A549 (cell line): ENCODE measurements at regions not wholly inside any gene's neighbourhood (a gene's known extent, or its start where the extent isn't known, plus 50 kb on each side); places are given as distances from the start of the nearest gene placed in this dataset.

Experiments
- EP300 ChIP-seq, 2 experiments: fragments of >200 bp; sonication (Bioruptor Twin); formaldehyde crosslinking; IDR thresholded peaks; 2 replicates in 1 of 2; 3 replicates in 1 of 2; pipeline ENCODE4 v1.6.1; 2016 to 2017
- POLR2A ChIP-seq: IDR thresholded peaks from 2 replicates; pipeline ENCODE4 v1.6.1; 2012; ENCODE audit warnings: mild to moderate bottlenecking, low read length
- TF ChIP-seq, protein P1 (sequence below): fragments of >200 bp; sonication (Bioruptor Twin); formaldehyde crosslinking; IDR thresholded peaks from 3 replicates; pipeline ENCODE4 v1.5.1; 2016
- TF ChIP-seq, protein P2 (sequence below): fragments of 200-600 bp; sonication (generic); IDR thresholded peaks from 2 replicates; pipeline ENCODE4 v1.6.1; 2016; ENCODE audit warnings: antibody characterized with exemption, mild to moderate bottlenecking, moderate library complexity

DNA sequence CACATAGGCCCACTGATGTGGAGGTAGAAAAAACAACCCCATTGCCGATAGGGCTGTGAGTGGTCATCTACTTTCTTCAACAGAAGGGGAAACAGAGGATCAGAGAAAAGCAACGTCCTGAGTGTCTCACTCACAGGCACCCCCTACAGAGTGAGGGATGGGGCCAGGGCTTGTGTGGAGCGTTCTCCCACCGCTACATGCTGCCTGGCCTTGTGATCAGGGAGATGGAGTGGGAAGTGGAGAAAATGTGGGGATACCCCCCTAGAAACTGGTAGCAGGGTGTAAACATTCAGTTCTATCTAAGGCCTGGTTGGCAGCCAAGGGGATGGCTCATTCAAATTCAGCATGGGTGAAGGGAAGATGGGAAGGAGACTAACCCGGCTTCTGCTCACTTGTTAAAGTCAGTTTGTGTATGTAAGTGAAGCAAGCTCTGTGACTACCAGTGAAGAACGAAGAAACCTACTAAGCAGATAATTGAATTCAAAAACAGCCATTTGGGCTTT is 73.0 kb upstream of the NAV2 start:
- TF ChIP-seq, protein P1, sequence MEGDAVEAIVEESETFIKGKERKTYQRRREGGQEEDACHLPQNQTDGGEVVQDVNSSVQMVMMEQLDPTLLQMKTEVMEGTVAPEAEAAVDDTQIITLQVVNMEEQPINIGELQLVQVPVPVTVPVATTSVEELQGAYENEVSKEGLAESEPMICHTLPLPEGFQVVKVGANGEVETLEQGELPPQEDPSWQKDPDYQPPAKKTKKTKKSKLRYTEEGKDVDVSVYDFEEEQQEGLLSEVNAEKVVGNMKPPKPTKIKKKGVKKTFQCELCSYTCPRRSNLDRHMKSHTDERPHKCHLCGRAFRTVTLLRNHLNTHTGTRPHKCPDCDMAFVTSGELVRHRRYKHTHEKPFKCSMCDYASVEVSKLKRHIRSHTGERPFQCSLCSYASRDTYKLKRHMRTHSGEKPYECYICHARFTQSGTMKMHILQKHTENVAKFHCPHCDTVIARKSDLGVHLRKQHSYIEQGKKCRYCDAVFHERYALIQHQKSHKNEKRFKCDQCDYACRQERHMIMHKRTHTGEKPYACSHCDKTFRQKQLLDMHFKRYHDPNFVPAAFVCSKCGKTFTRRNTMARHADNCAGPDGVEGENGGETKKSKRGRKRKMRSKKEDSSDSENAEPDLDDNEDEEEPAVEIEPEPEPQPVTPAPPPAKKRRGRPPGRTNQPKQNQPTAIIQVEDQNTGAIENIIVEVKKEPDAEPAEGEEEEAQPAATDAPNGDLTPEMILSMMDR: no peak
- TF ChIP-seq, protein P2, sequence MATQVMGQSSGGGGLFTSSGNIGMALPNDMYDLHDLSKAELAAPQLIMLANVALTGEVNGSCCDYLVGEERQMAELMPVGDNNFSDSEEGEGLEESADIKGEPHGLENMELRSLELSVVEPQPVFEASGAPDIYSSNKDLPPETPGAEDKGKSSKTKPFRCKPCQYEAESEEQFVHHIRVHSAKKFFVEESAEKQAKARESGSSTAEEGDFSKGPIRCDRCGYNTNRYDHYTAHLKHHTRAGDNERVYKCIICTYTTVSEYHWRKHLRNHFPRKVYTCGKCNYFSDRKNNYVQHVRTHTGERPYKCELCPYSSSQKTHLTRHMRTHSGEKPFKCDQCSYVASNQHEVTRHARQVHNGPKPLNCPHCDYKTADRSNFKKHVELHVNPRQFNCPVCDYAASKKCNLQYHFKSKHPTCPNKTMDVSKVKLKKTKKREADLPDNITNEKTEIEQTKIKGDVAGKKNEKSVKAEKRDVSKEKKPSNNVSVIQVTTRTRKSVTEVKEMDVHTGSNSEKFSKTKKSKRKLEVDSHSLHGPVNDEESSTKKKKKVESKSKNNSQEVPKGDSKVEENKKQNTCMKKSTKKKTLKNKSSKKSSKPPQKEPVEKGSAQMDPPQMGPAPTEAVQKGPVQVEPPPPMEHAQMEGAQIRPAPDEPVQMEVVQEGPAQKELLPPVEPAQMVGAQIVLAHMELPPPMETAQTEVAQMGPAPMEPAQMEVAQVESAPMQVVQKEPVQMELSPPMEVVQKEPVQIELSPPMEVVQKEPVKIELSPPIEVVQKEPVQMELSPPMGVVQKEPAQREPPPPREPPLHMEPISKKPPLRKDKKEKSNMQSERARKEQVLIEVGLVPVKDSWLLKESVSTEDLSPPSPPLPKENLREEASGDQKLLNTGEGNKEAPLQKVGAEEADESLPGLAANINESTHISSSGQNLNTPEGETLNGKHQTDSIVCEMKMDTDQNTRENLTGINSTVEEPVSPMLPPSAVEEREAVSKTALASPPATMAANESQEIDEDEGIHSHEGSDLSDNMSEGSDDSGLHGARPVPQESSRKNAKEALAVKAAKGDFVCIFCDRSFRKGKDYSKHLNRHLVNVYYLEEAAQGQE: no peak
- TF ChIP-seq EP300 (IDR thresholded peaks at IDR 0.05): no peak
- no peak for TF ChIP-seq POLR2A
